Astrocyte (in vitro differentiated cells and primary cell): ENCODE measurements at regions not wholly inside any gene's neighbourhood (a gene's known extent, or its start where the extent isn't known, plus 50 kb on each side); places are given as distances from the start of the nearest gene placed in this dataset.

ENCODE experiments used
- CTCF ChIP-seq: IDR thresholded peaks from 2 replicates; pipeline ENCODE4 v1.5.1; 2011; ENCODE audit warnings: low read depth, mild to moderate bottlenecking, inconsistent platforms, low read length, moderate library complexity; ENCODE audit not compliant: insufficient read depth
- EZH2 ChIP-seq: IDR thresholded peaks from 2 replicates; pipeline ENCODE4 v1.6.1; 2012; ENCODE audit warnings: mild to moderate bottlenecking, low read length, inconsistent platforms; ENCODE audit not compliant: insufficient read depth

DNA sequence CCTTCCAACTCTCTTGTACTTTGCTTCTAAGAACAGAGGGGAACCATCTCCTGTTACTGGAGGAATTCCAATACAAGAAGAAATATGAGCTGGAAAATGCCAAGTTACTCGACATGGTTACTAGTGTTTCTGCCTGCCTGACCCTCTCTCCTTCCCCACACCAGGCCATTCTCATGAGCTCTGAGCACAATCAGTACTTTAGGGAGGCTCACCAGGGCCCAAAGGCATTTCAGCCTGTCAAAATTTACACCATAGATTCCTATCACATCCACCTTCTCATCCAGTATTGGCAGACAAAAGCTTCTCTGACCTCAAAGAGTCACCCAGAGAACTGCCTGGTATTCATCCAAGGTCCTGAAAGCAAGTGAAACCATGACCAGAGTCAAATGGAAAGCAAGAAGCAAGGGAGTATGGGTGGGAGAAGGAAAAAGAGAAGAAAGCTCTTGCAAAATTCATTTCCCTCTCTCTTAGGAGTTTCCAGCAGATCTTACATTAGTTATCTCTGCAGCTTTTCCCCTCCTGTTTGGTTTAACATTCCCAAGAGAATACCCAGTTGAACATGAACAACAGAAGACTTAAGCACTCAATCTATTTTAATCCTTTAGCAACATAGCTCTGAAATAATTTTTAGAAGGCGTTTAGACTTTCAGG is 58.7 kb upstream of the NCAM1 start:
- no peak for TF ChIP-seq CTCF
- TF ChIP-seq EZH2 = no peak
